NAMALWA (cell line): ENCODE measurements at regions not wholly inside any gene's neighbourhood (a gene's known extent, or its start where the extent isn't known, plus 50 kb on each side); places are given as distances from the start of the nearest gene placed in this dataset.
"Not testable (repeated sequence)": the region's sequence is repeated elsewhere in the genome, so short reads cannot be mapped to it uniquely, and the experiment has no call there.

Experiments
- DNase-seq: peaks from one replicate; pipeline ENCODE4 v3.0.0-alpha.2; 2015; ENCODE audit warnings: low spot score

- not testable (repeated sequence) for DNase-seq
Measured at GRCh38 chr9:129545876-129546275, 75.0 kb downstream of the C9orf50 start.

GRCh38 chr9:129544761-129545160 lies 76.1 kb downstream of the C9orf50 start:
- no peak for DNase-seq

GRCh38 chr9:129542741-129543140 lies 78.2 kb downstream of the C9orf50 start:
- DNase-seq: no peak

GRCh38 chr9:129541270-129541669 lies 79.6 kb downstream of the C9orf50 start:
- DNase-seq: no peak

GRCh38 chr9:129539446-129539845 lies 81.5 kb downstream of the C9orf50 start:
- no peak for DNase-seq

- DNase-seq: not testable (repeated sequence)
Measured at GRCh38 chr9:129531860-129532402, 89.0 kb downstream of the C9orf50 start.

- not testable (repeated sequence) for DNase-seq
Measured at GRCh38 chr9:129527955-129528354, 92.9 kb downstream of the C9orf50 start.

- DNase-seq: no peak
Measured at GRCh38 chr9:129525656-129526196, 95.2 kb downstream of the C9orf50 start.

GRCh38 chr9:129524582-129525270 lies 96.2 kb downstream of the C9orf50 start:
- no peak for DNase-seq

- DNase-seq: no peak
Measured at GRCh38 chr9:129523943-129524581, 96.8 kb downstream of the C9orf50 start.

GRCh38 chr9:129522351-129522750 lies 98.5 kb downstream of the C9orf50 start:
- DNase-seq: no peak

- DNase-seq: no peak
Measured at GRCh38 chr9:129520082-129520481, 100.8 kb downstream of the C9orf50 start.

- no peak for DNase-seq
Measured at GRCh38 chr9:129518074-129518473, 102.8 kb downstream of the C9orf50 start.

- no peak for DNase-seq
Measured at GRCh38 chr9:129517006-129517405, 103.9 kb downstream of the C9orf50 start.

- DNase-seq: no peak
Measured at GRCh38 chr9:129514891-129515290, 106.0 kb downstream of the C9orf50 start.

- DNase-seq: no peak
Measured at GRCh38 chr9:129514497-129514867, 106.4 kb downstream of the C9orf50 start.

- DNase-seq: no peak
Measured at GRCh38 chr9:129513856-129514496, 106.9 kb downstream of the C9orf50 start.

- DNase-seq: no peak
Measured at GRCh38 chr9:129513282-129513681, 107.6 kb downstream of the C9orf50 start.

- DNase-seq: no peak
Measured at GRCh38 chr9:129511285-129511900, 109.5 kb downstream of the C9orf50 start.

- DNase-seq: no peak
Measured at GRCh38 chr9:129509533-129509928, 111.4 kb downstream of the C9orf50 start.

- DNase-seq: no peak
Measured at GRCh38 chr9:129507805-129508204, 113.1 kb downstream of the C9orf50 start.

GRCh38 chr9:129506892-129507291 lies 114.0 kb downstream of the C9orf50 start:
- DNase-seq: no peak
